Activated T-cell treated with anti-CD3 and anti-CD28 coated beads for 4 hours (primary cell): ENCODE measurements at regions not wholly inside any gene's neighbourhood (a gene's known extent, or its start where the extent isn't known, plus 50 kb on each side); places are given as distances from the start of the nearest gene placed in this dataset.

Source experiments
- DNase-seq: peaks from one replicate; pipeline ENCODE4 v3.0.0-alpha.2; 2020

DNA sequence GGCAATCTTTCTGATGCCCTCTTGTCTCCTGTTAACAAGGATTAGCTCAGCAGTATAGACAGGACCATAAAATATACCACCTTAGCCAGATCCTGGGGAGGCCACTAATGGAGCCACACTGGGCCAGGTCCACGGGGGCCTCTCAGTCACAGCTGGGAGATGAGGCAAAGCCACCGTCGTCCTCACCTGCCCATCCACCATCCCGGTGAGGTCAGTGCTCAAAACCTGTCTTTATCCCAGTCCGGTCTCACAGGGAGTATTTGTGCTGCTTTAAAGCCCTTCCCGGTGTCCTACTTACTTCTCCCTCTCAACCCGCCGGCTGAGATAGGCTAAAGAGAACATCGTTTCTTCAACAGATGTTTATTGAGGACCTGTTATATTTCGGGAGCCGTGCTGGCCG, 104.3 kb downstream of the EDN3 start:
- DNase-seq = no peak

- no peak for DNase-seq
Observed at GRCh38 chr20:59405226-59406200, 105.1 kb downstream of the EDN3 start.

- no peak for DNase-seq
Observed at GRCh38 chr20:59406446-59406845, 106.0 kb downstream of the EDN3 start.

- DNase-seq = no peak
Observed at GRCh38 chr20:59411170-59411569, 110.8 kb downstream of the EDN3 start.

DNA sequence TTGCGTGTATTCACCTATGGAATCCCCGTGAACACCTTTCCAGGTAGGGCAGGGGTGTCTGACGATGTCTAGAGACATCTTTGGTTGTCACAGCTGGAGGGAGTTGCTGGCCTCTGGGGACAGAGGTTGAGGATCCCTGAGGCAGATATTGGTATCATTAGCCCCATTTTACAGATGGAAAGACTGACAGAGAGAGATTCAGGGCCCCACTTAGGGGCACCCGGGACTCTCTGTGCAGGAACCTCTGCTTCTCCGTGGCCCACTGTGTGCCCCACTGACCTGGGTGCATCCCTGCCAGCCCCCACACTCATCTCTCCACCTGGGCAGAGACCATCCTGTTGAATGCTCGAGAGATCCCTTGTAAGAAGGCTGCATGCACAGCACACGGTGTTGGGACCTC, 111.2 kb downstream of the EDN3 start:
- DNase-seq = no peak

GRCh38 chr20:59412181-59412580, 111.8 kb downstream of the EDN3 start:
- DNase-seq = no peak

GRCh38 chr20:59412875-59413284, 112.5 kb downstream of the EDN3 start:
- no peak for DNase-seq

DNA sequence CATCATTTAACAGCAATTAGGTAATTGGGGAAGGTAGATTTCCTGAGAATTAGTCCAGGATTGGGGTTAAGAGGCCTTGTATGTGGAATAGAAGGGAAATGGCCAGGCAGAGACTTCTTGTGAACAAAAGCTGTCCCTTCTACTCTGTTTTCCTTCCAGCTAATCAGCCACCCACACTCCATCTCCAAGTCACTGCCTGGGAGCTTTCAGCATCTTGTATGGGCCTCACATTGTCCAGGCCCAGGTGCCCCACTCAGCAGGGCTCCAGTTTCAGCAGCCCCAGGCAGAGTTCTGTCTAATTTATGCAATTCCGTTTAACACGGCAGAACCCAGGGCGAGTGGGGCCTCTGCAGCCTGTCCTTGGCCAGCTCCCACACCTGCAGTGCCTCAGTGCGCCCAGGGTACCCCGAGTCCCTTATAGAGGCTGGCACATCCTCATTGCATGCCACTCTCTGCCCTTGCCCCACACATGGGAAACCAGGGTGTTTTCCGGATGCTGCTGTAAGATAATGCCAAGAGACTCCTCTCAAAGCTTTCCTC, 113.0 kb downstream of the EDN3 start:
- no peak for DNase-seq

GRCh38 chr20:59414936-59415623, 114.7 kb downstream of the EDN3 start:
- DNase-seq = no peak

DNA sequence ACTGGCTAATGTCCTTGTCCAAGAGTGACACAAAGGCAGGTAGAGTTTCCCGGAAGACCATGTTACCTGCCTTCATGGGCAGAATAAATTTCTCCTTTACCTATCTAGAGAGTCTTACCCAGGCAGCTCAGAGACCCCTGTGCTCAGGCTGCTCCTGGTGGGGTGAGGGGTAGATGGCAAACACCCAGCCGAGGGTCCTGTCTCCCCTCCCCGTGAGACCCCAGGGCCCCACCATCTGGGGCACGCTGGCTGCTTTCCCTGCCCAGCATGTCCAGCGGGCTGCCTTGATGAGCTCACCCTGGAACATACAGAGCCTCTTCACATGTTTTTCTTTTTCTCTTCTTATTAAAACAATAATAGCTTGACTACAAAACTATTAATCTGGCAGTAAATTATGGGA, 116.5 kb downstream of the EDN3 start:
- no peak for DNase-seq

DNA sequence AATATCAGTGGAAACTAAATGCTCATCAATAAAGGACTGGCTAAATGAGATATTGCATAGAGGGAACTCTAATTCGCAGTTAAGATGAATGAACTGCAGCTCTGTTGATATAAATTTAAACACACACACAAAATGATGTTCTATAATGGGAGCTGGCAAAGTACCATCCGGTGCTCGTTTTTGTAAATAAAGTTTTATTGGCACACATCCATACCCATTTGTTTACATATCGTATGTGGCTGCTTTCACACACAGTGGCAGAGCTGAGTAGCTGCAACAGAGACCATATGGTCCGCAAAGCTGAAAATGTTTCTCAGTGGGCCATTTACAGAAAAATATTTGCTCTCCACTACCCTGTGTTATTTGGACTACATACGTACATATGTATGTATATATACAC, 120.7 kb downstream of the EDN3 start:
- no peak for DNase-seq

GRCh38 chr20:59421920-59422637, 121.7 kb downstream of the EDN3 start:
- no peak for DNase-seq

DNA sequence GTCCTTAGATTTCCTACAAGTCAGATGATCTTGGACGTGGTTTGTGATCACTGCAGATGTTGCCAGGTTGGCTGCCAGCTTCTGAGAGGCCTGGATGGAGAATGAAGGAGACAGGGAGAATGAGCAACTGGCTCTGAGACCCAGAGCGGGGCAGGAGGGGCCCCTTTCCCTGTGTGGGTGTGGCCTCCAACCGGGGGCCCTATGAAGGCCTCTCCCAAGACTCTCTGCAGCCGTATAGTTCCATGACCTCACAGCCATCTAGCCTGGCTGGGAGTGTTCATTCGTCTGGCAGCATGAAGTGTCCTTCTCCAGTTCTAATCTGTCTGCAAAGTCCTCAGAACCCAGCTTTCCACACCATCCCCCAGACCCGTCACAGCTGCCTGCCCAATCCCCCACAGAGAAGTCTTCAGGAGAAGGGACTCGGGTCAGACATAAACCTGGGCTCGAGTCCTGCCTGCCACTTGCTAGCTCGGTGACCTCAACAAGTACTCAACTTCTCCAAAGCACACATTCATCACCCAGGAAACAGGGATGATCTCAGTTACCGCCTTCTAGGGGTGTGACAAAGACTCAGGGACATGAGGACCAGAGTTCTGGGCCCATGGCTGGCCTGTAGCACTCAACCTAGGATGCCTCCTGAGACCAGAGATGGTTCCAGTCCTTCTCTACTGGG, 122.6 kb downstream of the EDN3 start:
- no peak for DNase-seq

- no peak for DNase-seq
Observed at GRCh38 chr20:59424976-59425375, 124.6 kb downstream of the EDN3 start.

GRCh38 chr20:59425572-59425971, 125.2 kb downstream of the EDN3 start:
- no peak for DNase-seq

DNA sequence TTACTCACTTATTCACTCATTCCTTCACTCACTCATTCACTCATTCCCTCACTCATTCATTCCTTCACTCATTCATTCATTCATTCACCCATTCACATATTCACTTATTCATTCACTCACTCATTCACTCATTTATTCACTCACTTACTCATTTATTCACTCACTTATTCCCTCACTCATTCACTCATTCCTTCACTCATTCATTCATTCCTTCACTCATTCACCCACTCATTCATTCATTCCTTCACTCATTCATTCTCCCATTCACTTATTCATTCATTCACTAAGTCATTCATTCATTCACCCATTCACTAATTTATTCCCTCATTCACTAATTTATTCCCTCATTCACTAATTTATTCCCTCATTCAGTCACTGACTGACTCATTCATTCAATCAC, 127.6 kb downstream of the EDN3 start:
- DNase-seq = no peak

- no peak for DNase-seq
Observed at GRCh38 chr20:59428441-59429205, 128.2 kb downstream of the EDN3 start.

DNA sequence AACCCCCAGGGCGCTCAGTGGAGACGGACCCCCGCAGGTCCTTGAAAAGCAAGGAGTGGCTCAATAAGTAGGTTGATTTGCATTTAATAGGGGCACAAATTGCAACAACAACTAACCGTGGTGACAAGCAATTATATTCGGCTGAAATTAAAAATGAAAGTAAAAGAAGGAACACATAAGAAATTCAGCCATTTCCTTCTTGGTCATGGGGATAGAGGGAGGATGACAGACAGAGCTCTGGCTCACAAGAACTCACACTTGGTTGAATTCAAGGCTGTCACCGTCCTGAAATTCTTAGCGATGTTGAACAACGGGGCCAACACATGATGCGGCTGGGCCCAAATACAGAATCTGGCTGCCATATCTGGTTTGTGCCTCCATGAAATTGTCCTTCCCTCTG, 129.0 kb downstream of the EDN3 start:
- DNase-seq = no peak

DNA sequence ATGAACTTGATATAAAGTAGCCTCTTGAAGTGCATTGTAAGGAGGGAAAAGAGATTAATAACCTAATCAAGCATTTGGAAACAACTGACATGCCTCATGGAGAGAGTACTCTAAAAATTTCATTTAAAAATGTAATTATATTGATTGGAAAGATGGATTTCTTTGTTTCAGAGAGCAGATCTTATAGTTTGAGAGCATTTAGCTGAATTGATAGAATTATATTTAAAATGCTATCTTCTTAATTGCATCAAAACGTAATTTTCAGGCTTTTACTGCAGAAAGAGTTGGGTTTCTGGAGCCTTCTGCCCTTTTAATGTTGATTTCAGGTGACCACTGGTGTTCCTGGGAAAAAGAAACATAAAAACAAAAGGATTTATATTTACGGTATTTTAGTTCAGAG, 130.6 kb downstream of the EDN3 start:
- no peak for DNase-seq

GRCh38 chr20:59434960-59435359, 134.5 kb downstream of the EDN3 start:
- DNase-seq = no peak

DNA sequence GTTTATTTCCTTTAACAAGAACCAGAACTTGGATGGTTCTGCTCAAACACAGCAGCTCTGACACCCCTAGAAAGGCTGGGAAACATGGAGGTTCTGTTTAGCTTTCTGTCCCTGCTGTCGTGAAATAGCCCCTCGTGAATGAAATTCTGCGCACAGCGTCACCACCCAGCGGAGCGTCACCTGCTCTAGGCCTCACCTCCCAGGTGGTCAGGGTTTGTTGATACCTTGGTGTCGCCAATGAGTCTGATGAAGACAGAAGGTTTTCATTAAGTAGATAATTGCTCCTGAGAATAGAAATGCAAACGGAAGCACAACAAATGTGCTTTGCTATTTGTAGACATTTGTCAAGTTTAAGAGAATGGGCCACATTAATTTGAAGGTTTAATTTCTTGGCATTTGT, 135.1 kb downstream of the EDN3 start:
- no peak for DNase-seq

DNA sequence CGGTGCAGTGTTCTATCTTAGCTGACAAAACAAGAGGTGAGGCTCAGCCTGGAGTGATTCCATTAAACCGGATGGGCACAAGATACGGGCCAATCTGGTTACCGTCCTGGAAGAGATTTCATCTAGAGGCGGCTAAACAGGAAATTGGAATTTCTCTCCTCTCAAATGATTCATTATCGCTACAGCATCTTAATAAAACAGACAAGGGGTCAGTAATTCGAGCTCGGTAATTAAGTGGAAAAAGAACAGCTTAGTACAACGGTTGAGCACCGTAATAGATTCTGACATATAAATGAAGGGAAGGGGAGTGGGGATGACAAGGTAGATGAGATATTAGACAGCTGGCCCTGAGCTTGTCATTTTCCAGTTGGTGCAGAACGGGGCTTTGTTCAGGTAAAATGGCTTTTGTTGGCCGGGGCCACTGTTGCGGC, 137.2 kb downstream of the EDN3 start:
- no peak for DNase-seq
